NCI-H1930 (cell line): ENCODE measurements at regions not wholly inside any gene's neighbourhood (a gene's known extent, or its start where the extent isn't known, plus 50 kb on each side); places are given as distances from the start of the nearest gene placed in this dataset.

Source experiments
- DNase-seq, 2 experiments: peaks; one replicate each; lab custom pipeline; 2025; lab: John Stamatoyannopoulos, UW

DNA sequence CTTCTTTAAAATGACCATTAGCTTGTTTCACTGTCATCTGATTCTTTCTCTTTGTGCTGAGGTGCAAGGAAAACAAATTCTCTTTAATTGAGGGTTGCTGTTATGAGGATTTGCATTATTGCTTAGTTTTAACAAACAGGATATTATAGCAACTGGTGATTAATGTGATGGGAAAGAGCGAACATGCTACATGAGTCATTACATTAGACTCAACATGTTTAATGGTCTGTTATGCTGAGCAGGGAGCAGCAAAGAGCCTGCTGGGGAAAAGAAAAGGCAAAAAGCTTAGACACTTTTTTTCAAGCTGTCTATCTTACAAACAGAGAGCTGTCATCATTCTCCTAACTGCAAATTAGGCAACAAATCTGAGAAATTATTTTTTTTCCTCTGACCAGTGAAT is 230.5 kb upstream of the LCORL start:
- DNase-seq, result no peak

DNA sequence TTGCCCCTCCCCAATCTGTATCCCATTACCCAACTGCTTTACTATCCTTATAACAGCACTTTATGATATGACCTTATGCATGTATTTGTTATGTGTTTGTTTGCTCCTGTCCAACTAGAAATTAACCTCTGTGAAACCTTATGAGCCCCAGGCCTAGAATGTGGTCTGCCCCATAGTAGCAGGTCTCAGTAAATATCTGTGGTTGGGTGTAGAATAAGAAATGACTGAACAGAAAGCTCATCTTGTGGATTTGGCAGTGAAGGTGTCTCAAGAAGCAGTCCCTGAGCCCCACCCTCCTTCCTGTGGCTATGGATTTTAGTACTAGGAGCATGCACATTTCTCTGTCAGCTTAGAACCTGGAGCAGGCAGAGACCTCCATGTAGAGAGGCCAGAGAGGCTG is 229.0 kb upstream of the LCORL start:
- no peak for DNase-seq

DNA sequence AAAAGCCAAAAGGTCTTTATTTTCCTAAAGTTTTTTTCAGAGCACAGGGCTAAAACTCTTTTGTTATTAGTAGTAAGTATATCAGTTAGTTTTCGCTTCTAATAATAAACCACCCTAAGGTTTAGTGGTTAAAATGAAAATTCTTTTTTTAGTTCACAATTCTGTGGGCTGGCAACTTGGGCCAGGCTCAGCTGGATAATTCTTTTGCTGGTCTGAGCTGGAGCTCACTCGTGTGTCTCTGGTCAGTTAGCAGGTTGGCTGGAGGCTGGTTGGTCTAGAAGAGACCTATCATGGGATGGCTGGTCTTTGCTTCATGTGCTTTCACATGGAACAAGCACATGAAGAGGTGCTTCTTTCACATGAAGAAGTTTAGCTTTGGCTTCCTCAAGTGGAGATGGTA is 227.1 kb upstream of the LCORL start:
- DNase-seq, result no peak

GRCh38 chr4:18247189-18247588 is 225.6 kb upstream of the LCORL start:
- no peak for DNase-seq

GRCh38 chr4:18242919-18243693 is 221.6 kb upstream of the LCORL start:
- DNase-seq, result no peak

DNA sequence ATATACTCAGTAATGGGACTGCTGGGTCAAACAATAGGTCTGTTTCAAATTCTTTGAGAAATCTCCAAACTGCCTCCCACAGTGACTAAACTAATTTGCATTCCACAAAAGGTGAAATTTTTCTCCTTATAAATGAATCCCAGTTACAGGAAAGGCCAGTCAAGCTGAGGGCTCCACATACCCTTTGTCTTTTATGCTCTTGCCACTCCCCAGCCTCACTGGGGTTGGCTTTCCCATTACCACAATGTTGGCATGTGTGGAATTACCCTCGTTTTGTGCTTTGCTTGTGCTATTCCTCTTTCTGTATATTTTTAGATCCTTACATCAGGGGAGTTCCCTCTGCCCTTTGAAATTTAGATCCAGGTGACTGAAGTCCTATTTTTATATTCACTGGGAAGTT is 220.2 kb upstream of the LCORL start:
- no peak for DNase-seq

- DNase-seq, result no peak
Observed at GRCh38 chr4:18234108-18234507, 212.6 kb upstream of the LCORL start.

DNA sequence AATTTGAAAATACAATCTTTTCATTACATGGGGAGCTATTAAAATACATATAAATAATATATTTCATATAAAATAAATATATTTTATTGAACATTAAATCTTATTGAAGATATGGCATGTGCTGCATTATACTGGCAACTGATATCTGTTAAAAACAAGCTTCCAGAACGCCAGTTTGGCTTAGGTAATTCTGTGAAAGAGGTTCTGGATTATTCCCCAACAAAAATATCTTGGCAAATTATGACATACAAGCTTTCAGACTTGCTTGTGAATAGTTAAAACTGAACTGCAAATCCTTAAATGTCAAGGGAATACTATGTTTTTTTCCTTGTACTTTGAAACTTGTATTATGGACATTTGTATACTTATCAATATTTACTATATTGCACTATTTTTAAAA is 210.2 kb upstream of the LCORL start:
- DNase-seq, result no peak

- no peak for DNase-seq
Observed at GRCh38 chr4:18227880-18228279, 206.3 kb upstream of the LCORL start.

DNA sequence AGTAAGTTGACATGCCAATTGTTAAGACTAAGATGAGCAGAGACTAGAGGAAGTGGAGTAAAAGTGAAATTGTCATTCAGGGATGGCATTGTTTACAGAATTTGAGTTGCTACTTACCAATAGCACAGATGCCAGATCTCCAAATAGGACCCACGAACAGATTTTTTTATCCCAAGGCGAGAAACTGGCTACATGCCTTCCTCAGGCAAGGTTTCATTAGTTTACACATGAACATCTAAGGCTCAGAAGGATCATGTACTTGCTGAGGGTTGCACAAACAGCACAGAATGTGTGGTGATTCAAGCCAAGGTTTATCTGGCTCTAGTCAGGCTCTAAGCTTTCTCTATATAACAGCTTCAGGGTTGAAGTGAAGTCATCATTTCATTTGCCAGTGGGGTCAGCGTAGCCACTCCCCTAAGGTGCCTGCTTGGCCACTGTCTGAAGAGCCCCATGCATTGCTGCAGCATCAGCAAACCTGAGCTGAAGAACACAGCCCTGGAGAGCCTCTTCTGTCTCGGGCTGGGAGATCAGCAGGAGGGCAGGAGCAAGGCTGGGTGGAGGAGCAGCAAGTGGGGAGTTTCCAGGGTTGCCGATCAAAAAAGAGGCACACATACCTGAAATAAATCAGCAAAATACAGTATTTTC is 193.0 kb upstream of the LCORL start:
- DNase-seq, result no peak

DNA sequence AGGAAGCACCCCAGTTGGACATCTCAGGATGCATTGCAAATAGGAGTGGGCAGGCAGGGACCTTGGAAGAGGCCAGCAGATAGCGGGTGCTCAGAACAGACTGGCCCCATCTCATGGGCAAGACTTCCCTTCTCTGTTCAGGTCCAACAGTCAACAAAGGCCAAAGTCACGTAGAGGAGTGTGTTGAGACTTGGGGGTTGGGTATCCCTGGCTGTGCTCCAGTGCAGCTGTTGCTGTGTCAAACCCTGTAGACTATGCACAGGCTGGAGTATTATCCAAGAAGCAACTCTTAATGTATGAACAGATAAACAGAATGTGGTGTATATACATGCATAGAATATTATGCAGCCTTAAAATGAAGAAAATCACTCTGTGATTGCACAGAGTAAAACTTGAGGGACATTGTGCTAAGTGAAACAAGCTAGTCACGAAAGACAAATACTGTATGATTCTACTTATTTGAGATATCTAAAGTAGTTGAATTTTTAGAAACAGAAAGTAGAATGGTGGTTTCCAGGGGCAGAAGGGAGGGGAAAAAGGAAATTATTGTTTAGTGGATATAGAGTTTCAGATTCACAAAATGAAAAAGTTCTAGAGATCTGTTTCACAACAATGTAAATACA is 192.1 kb upstream of the LCORL start:
- no peak for DNase-seq

GRCh38 chr4:18209448-18209847 is 187.9 kb upstream of the LCORL start:
- DNase-seq, result no peak

- DNase-seq, result no peak
Observed at GRCh38 chr4:18203966-18204365, 182.4 kb upstream of the LCORL start.

GRCh38 chr4:18202486-18202885 is 180.9 kb upstream of the LCORL start:
- no peak for DNase-seq

DNA sequence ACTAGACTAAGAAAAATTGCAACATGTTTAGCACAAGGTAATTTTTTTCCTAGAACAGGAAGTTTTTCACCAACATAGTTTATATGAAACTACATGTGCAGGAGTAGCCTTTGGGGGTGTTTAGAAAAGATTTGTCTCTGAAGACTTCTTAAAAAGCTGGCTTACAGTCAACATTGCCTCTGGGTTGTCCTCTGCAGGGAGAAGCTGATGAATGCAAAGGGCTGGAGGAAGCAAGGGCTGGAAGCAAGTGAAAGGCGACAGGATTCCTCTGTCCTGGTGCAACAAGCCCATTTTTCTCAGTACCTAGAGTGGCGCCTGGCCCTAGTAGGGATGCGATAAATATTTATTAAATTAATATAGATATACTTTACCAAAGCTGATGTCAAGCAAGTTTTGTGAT is 180.3 kb upstream of the LCORL start:
- DNase-seq, result no peak

DNA sequence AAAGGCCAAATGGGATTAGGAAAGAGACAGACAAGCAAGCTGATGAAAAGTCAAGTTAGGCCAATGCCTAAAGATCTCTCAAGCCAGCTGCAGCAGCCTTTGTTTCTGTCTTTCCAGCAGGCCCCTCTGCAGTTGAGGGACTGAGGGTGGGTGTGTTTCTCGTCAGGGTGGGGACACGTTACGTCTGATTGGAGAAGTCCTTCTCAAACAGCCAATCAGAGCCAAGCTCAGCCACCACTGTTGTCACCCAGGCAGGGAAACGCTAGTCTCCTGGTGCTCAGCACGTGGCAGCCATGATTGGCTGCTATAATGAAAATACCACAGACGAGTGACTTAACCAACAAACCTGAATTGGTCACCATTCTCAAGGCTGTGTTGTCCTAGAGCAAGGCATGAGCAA is 177.1 kb upstream of the LCORL start:
- DNase-seq, result no peak

DNA sequence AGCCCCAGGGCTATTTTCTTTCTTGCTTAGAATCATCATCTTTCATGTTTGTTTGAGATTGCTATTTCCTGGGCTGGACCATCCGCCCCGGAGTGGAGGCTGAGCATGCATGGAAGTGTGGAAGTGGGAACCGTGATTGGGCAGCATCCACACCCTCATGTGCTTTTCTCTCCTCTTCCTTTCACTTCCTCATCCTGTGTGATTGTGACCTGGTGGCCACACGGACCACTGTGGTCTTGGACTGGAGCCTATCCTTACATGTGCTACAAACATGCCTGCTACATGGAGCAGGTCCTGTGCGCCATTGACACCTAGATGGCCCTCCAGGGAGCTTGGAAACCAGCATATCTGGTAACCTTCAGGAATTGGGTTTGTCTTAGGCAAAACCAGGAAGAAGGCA is 175.9 kb upstream of the LCORL start:
- no peak for DNase-seq

- DNase-seq, result no peak
Observed at GRCh38 chr4:18194278-18194677, 172.7 kb upstream of the LCORL start.

- DNase-seq, result no peak
Observed at GRCh38 chr4:18192901-18193300, 171.3 kb upstream of the LCORL start.

DNA sequence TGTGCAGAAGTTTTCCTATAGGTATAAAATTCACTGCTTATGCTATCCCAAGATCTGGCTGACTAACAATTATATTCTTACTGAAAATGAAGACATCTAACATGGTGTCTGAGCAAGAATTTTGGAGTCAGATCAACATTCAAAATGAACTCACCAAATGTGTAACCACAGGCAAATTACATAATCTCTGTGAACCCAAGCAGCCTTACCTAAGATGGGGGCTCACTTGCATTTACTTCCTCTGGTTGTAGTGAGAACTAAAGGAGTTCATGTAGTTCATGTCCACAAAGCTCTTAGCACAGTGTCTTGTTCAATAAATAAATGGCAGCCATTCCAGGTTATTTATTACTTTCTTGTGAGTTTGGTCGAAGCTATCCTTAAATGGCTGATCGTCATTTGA is 163.9 kb upstream of the LCORL start:
- DNase-seq, result no peak

DNA sequence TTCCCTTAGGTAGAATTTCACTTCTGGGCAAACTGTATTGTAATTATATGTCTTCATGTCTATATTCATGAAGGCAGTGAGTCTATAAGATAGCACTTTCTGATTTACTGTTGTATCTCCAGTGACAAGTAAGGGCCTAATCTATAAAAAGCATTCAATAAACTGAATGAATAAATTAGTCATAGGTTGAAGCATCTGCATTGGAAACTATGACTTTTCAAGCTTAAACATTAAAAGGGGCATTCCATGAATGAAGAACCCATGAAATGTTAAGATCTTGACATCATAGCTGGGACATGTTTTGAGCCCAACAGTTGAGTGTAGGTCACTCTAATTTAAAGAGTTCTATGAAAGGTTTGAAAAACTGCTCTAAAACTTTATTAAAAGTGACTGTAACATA is 159.3 kb upstream of the LCORL start:
- DNase-seq, result no peak

DNA sequence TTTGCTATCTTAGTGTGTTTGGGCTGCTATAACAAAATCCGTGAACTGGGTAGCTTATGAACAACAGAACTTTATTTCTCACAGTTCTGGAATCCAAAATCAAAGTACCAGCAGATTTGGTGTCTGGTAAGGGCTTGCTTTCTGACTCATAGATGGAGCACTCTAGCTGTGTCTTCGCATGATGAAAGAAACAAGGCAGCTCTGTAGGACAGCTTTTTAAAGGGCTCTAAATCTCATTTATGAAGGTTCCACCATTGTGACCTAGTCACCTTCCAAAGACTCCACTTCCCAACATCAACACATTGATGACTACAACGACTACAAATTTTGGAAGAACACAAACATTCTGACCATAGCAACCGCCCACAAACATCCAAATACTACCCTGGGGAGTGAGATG is 158.6 kb upstream of the LCORL start:
- DNase-seq, result no peak

DNA sequence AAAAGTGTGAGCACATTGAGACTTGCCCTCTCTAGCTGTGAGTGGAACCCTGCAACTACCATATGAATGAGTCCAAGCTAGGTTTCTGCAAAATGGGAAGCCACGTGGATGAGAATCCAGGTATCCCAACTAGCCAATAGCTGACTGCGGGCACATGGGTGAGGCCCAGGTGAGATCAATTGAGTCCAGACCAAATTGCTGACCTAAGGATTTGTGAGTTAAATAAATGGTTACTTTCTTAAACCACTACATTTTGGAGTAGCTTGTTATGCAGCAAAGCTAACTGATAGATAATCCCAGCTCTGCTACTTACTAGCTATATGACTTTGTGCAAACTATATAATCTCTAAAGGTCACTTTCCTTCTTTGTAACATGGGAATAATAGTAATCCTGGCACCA is 150.3 kb upstream of the LCORL start:
- DNase-seq, result no peak

- no peak for DNase-seq
Observed at GRCh38 chr4:18167831-18168230, 146.3 kb upstream of the LCORL start.
